ENCODE measurements at regions not wholly inside any gene's neighbourhood (a gene's known extent, or its start where the extent isn't known, plus 50 kb on each side); places are given as distances from the start of the nearest gene placed in this dataset.

DNA sequence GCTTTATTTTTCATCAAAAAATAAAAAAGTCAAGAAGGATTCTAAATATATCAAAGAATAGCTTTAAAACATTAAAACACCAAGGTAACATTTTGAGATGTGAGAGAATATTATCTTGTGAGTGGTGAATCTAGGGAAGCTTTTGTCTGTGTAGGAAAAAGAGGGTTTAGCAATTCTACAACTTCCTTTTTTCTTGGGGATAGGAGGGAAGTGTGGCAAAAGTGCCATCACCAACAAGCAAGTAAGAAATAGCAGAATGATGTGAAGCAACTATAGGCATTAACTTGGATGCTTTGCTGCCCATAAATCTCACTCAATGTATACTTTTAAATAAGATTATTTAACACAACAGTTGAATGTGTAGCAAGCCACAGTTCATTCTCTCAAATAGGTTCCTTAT lies 57.8 kb upstream of the SUCLG2 start:
- Histone ChIP-seq H3K4me3 (no peak overlapping the region), H3K27ac (no peak overlapping the region)
- TF ChIP-seq, protein P1, sequence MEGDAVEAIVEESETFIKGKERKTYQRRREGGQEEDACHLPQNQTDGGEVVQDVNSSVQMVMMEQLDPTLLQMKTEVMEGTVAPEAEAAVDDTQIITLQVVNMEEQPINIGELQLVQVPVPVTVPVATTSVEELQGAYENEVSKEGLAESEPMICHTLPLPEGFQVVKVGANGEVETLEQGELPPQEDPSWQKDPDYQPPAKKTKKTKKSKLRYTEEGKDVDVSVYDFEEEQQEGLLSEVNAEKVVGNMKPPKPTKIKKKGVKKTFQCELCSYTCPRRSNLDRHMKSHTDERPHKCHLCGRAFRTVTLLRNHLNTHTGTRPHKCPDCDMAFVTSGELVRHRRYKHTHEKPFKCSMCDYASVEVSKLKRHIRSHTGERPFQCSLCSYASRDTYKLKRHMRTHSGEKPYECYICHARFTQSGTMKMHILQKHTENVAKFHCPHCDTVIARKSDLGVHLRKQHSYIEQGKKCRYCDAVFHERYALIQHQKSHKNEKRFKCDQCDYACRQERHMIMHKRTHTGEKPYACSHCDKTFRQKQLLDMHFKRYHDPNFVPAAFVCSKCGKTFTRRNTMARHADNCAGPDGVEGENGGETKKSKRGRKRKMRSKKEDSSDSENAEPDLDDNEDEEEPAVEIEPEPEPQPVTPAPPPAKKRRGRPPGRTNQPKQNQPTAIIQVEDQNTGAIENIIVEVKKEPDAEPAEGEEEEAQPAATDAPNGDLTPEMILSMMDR (IDR thresholded peaks at IDR 0.05): no peak
- DNase-seq (ENCODE audit: low spot score): no peak

DNA sequence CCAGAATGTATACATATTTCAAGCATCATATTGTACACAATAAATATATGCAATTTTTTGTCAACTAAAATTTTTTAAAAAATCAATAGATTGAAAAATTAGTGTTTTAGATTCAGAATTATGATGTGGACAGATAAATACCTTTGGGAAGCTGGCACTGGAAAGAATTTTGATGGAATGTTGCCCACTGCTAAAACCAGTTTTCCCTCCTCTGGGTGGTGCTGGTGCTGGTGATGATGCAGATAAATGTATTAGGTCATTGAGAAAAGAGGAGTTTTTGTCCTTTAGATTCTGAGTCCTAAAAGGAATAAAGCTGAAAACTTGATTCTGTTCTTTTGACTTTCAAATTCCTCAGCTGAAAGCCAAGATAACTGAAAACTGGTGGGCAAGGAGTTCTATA lies 56.0 kb upstream of the SUCLG2 start:
- no peak overlapping the region for H3K27ac ChIP-seq
- no peak for DNase-seq (ENCODE audit: low spot score)
- no peak overlapping the region for H3K4me3 ChIP-seq
- TF ChIP-seq, protein P1 (IDR thresholded peaks at IDR 0.05): no peak

DNA sequence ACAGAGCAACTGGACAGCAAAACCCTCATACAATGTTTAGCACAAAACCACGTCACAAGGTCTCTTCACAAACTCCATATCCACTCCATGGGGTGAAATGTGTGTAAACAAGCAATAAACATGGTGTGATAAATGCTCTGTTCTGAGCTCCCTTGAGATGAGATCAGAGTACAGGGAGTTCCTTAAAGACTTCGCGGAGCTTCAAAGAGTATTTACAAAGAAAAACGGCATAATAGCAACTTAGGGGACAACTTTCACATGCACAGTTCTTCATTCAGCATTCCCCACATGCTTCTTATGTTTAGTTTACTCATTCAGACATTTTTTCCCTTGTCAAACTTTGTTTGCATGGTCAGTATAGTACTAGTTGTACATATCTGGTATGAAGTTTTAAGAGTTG lies 52.5 kb upstream of the SUCLG2 start:
- Histone ChIP-seq H3K27ac (no peak overlapping the region), H3K4me3 (no peak overlapping the region)
- DNase-seq (ENCODE audit: low spot score): no peak
- TF ChIP-seq, protein P1 (IDR thresholded peaks at IDR 0.05): no peak

DNA sequence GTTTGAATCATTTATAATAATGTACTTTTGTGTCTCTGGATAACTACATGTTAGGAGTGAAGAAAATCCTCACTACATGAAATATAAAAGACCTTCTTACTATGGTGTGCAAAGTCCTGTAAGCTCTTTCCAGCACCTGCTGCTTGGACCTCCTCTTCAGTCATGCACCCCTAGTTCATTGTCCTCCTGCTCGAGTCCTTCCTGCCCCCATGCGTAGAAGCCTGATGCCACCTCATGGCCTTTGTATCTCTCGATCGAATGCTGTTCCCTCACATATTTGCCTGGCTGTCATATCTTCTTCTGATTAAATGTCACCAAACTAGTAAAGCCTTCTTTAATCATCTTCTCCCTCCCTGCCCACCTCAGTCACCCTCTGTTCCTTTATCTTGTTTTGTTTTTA lies 49.9 kb upstream of the SUCLG2 start:
- TF ChIP-seq, protein P1 (IDR thresholded peaks at IDR 0.05): no peak
- no peak overlapping the region for H3K4me3 ChIP-seq
- DNase-seq (ENCODE audit: low spot score): no peak
- H3K27ac ChIP-seq: no peak overlapping the region
